OCI-LY1 (cell line): ENCODE measurements at regions not wholly inside any gene's neighbourhood (a gene's known extent, or its start where the extent isn't known, plus 50 kb on each side); places are given as distances from the start of the nearest gene placed in this dataset.

ENCODE experiments used
- EZH2 ChIP-seq: fragments of 200-600 bp; sonication (generic), shearing (Covaris generic); IDR thresholded peaks from 2 replicates; pipeline ENCODE4 v1.8.0; 2017; ENCODE audit warnings: borderline replicate concordance, mixed run types, mild to moderate bottlenecking, antibody characterized with exemption, low read length, moderate library complexity, mixed read lengths
- TF ChIP-seq, protein P1 (sequence below): fragments of 200-600 bp; sonication (generic), shearing (Covaris generic); IDR thresholded peaks from 2 replicates; pipeline ENCODE4 v1.5.1; 2017; ENCODE audit warnings: mild to moderate bottlenecking, antibody characterized with exemption, low read length, moderate library complexity, mixed read lengths

DNA sequence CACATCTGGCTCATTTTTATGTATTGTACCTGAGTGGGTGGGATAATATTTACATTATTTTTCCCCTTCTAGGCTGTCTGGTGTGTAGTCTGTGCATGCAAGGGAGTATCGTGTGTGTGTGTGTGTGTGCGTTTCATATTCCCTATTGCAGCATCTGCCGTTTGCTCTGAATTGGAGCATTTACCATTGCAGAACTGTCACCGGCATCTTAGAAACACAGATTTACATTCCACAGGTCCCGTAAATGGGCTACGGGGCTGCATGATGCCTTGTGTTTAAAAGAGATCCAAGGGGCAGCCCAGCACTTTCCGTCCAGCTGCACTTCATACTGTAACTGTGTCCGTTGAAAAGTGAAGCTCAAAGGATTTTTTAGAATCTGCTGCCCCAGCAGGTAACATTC is 167.1 kb upstream of the KIAA1217 start:
- TF ChIP-seq, protein P1, sequence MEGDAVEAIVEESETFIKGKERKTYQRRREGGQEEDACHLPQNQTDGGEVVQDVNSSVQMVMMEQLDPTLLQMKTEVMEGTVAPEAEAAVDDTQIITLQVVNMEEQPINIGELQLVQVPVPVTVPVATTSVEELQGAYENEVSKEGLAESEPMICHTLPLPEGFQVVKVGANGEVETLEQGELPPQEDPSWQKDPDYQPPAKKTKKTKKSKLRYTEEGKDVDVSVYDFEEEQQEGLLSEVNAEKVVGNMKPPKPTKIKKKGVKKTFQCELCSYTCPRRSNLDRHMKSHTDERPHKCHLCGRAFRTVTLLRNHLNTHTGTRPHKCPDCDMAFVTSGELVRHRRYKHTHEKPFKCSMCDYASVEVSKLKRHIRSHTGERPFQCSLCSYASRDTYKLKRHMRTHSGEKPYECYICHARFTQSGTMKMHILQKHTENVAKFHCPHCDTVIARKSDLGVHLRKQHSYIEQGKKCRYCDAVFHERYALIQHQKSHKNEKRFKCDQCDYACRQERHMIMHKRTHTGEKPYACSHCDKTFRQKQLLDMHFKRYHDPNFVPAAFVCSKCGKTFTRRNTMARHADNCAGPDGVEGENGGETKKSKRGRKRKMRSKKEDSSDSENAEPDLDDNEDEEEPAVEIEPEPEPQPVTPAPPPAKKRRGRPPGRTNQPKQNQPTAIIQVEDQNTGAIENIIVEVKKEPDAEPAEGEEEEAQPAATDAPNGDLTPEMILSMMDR = no peak
- TF ChIP-seq EZH2 = no peak
